ENCODE measurements at regions not wholly inside any gene's neighbourhood (a gene's known extent, or its start where the extent isn't known, plus 50 kb on each side); places are given as distances from the start of the nearest gene placed in this dataset.

GRCh38 chrY:12981074-12981473 lies 76.4 kb downstream of the DDX3Y start:
- TF ChIP-seq CTCF (IDR thresholded peaks at IDR 0.05): no peak
- H3K27ac ChIP-seq: no peak overlapping the region
- ATAC-seq (no peak), DNase-seq (no peak)
- H3K4me3 ChIP-seq: no peak overlapping the region
- no peaks in the 10 kb centered on the region for H3K27me3 ChIP-seq (ENCODE audit: low read depth)
- H3K4me1 ChIP-seq: no peaks in the 10 kb centered on the region
- no peaks in the 10 kb centered on the region for H3K9me3 ChIP-seq
- intact Hi-C loops (cut with DNase I): no loop called here
- H3K36me3 ChIP-seq: no peaks in the 10 kb centered on the region

- DNase-seq (no peak), ATAC-seq (no peak)
- Histone ChIP-seq H3K9me3 (no peaks in the 10 kb centered on the region), H3K36me3 (no peaks in the 10 kb centered on the region), H3K27me3 (ENCODE audit: low read depth) (no peaks in the 10 kb centered on the region), H3K4me3 (no peak overlapping the region), H3K4me1 (no peaks in the 10 kb centered on the region), H3K27ac (no peak overlapping the region)
- intact Hi-C loops (cut with DNase I): no loop called here
- no peak for TF ChIP-seq CTCF (IDR thresholded peaks at IDR 0.05)
Measured at GRCh38 chrY:12982249-12982829, 77.7 kb downstream of the DDX3Y start.

DNA sequence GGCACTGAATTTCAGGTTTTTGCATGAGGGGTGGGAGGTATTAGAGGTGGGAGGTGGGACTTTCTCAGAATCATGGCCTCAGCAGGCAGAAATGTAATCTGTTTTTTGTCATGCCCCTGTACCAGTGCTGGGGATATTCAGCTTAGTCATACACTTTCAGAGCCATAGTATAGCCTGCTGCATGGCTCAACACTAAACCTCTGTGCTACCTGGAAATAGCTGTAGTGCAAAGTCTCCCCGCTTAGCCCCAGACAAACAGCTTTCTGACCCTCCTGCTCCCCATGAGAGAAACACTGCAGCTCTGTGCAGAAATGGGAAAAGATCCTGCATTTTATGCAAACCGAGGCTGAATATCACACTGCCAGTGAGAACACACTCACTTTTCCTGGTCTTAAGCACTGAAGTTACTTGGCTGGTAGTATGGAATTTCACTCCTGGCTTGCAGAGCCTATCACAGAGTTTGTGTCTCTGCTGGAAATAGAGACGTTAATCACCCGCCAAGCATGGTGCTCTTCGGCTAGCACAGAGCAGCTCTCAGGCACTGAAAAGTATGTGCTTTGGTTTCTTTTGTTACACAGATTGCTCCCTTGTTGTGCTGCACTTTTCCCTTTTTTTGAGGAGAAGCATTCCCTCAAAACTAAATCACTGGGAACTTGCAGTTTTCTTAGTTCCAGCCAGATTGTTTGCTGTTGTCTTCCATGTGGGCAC lies 80.1 kb downstream of the DDX3Y start:
- Histone ChIP-seq H3K27ac (no peak overlapping the region), H3K4me1 (no peaks in the 10 kb centered on the region), H3K36me3 (no peaks in the 10 kb centered on the region), H3K4me3 (no peak overlapping the region), H3K27me3 (ENCODE audit: low read depth) (no peaks in the 10 kb centered on the region), H3K9me3 (no peaks in the 10 kb centered on the region)
- intact Hi-C loops (cut with DNase I): no loop called here
- ATAC-seq (no peak), DNase-seq (no peak)
- TF ChIP-seq CTCF (IDR thresholded peaks at IDR 0.05): no peak

DNA sequence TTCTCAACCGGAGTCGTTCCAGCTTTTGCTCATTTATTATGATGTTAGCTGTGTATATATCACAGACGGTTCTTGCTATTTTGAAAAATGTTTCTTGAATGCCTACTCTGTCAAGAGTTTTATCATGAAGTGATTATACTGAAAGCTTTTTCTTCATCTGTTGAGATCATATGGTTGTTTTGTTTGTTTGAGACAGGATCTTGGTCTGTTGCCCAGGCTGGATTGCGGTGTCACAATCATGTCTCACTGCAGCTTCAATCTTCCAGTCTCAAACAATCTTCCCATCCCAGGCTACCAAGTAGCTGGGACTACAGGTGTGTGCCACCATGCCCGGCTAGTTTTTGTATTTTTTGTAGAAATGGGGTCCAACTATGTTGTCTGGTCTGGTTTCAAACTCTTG lies 112.8 kb downstream of the DDX3Y start:
- no peaks in the 10 kb centered on the region for H3K9me3 ChIP-seq
- no peaks in the 10 kb centered on the region for H3K4me1 ChIP-seq
- no peaks in the 10 kb centered on the region for H3K27me3 ChIP-seq (ENCODE audit: low read depth)
- TF ChIP-seq CTCF (IDR thresholded peaks at IDR 0.05): no peak
- H3K27ac ChIP-seq: no peak overlapping the region
- ATAC-seq (no peak), DNase-seq (no peak)
- no peaks in the 10 kb centered on the region for H3K36me3 ChIP-seq
- intact Hi-C loops (cut with DNase I): no loop called here
- no peak overlapping the region for H3K4me3 ChIP-seq

DNA sequence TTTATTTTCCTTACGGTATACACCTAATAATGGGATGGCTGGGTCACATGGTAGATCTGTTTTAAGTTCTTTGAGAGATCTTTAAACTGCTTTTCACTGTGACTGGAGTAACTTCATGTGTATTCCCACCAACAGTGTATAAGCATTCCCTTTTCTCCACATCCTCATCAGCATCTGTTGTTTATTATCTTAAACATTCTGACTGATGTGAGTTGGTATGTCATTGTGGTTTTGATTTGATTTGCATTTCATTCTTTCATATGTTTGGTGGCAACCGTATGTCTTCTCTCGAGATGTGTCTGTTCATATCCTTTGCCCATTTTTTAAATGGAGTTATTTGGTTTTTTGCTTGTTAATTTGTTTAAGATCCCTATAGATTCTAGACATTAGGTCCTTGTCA lies 114.8 kb downstream of the DDX3Y start:
- no peak for TF ChIP-seq CTCF (IDR thresholded peaks at IDR 0.05)
- no peaks in the 10 kb centered on the region for H3K36me3 ChIP-seq
- no peaks in the 10 kb centered on the region for H3K27me3 ChIP-seq (ENCODE audit: low read depth)
- ATAC-seq (no peak), DNase-seq (no peak)
- H3K4me1 ChIP-seq: no peaks in the 10 kb centered on the region
- no peak overlapping the region for H3K4me3 ChIP-seq
- intact Hi-C loops (cut with DNase I): no loop called here
- no peaks in the 10 kb centered on the region for H3K9me3 ChIP-seq
- H3K27ac ChIP-seq: no peak overlapping the region
